ENCODE measurements at regions not wholly inside any gene's neighbourhood (a gene's known extent, or its start where the extent isn't known, plus 50 kb on each side); places are given as distances from the start of the nearest gene placed in this dataset.
"Not testable (repeated sequence)": the region's sequence is repeated elsewhere in the genome, so short reads cannot be mapped to it uniquely, and the experiment has no call there.

- DNase-seq (ENCODE audit: low read depth, low spot score) = no peak
- no peaks in the 10 kb centered on the region for H3K36me3 ChIP-seq (ENCODE audit: insufficient read depth, low read length)
- TF ChIP-seq POLR2AphosphoS5 (IDR thresholded peaks at IDR 0.05; ENCODE audit: borderline replicate concordance, low read depth, low read length) = no peak
- TF ChIP-seq FOXP2 (optimal IDR thresholded peaks at IDR 0.05; ENCODE audit: control extremely low read depth, extremely low read length, insufficient read depth) = no peak
- TF ChIP-seq EZH2 (IDR thresholded peaks at IDR 0.05) = no peak
- H3K27ac ChIP-seq = no peak overlapping the region
- no peak overlapping the region for H3K9ac ChIP-seq (ENCODE audit: insufficient read length)
- no peak overlapping the region for H3K4me3 ChIP-seq
- no peaks in the 10 kb centered on the region for H3K9me3 ChIP-seq (ENCODE audit: low read depth, low read length)
Observed at GRCh38 chr6:112606656-112607435, 259.7 kb downstream of the RFPL4B start.

- H3K9ac ChIP-seq (ENCODE audit: insufficient read length); H3K4me3 ChIP-seq; H3K9me3 ChIP-seq (ENCODE audit: low read depth, low read length); H3K36me3 ChIP-seq (ENCODE audit: insufficient read depth, low read length); DNase-seq (ENCODE audit: low read depth, low spot score); H3K27ac ChIP-seq: not testable (repeated sequence)
Observed at GRCh38 chr6:112608925-112609324, 261.8 kb downstream of the RFPL4B start.

GRCh38 chr6:112613410-112613809, 266.3 kb downstream of the RFPL4B start:
- Histone ChIP-seq H3K9me3 (ENCODE audit: low read depth, low read length) (no peaks in the 10 kb centered on the region), H3K4me3 (no peak overlapping the region), H3K36me3 (ENCODE audit: insufficient read depth, low read length) (no peaks in the 10 kb centered on the region), H3K9ac (ENCODE audit: insufficient read length) (no peak overlapping the region), H3K27ac (no peak overlapping the region)
- TF ChIP-seq POLR2AphosphoS5 (IDR thresholded peaks at IDR 0.05; ENCODE audit: borderline replicate concordance, low read depth, low read length) = no peak
- no peak for TF ChIP-seq EZH2 (IDR thresholded peaks at IDR 0.05)
- no peak for TF ChIP-seq FOXP2 (optimal IDR thresholded peaks at IDR 0.05; ENCODE audit: control extremely low read depth, extremely low read length, insufficient read depth)
- DNase-seq (ENCODE audit: low read depth, low spot score) = no peak

- Histone ChIP-seq H3K9ac (ENCODE audit: insufficient read length) (no peak overlapping the region), H3K4me3 (no peak overlapping the region), H3K9me3 (ENCODE audit: low read depth, low read length) (no peaks in the 10 kb centered on the region), H3K36me3 (ENCODE audit: insufficient read depth, low read length) (no peaks in the 10 kb centered on the region), H3K27ac (no peak overlapping the region)
- TF ChIP-seq EZH2 (IDR thresholded peaks at IDR 0.05) (no peak), FOXP2 (optimal IDR thresholded peaks at IDR 0.05; ENCODE audit: control extremely low read depth, extremely low read length, insufficient read depth) (no peak), POLR2AphosphoS5 (IDR thresholded peaks at IDR 0.05; ENCODE audit: borderline replicate concordance, low read depth, low read length) (no peak)
- DNase-seq (ENCODE audit: low read depth, low spot score) = no peak
Observed at GRCh38 chr6:112618849-112619248, 271.7 kb downstream of the RFPL4B start.

GRCh38 chr6:112620812-112621569, 273.9 kb downstream of the RFPL4B start:
- DNase-seq (ENCODE audit: low read depth, low spot score) = no peak
- TF ChIP-seq EZH2 (IDR thresholded peaks at IDR 0.05) (no peak), POLR2AphosphoS5 (IDR thresholded peaks at IDR 0.05; ENCODE audit: borderline replicate concordance, low read depth, low read length) (no peak), FOXP2 (optimal IDR thresholded peaks at IDR 0.05; ENCODE audit: control extremely low read depth, extremely low read length, insufficient read depth) (no peak)
- H3K9ac ChIP-seq (ENCODE audit: insufficient read length) = no peak overlapping the region
- H3K36me3 ChIP-seq (ENCODE audit: insufficient read depth, low read length) = no peaks in the 10 kb centered on the region
- H3K9me3 ChIP-seq (ENCODE audit: low read depth, low read length) = no peaks in the 10 kb centered on the region
- no peak overlapping the region for H3K27ac ChIP-seq
- H3K4me3 ChIP-seq = no peak overlapping the region

GRCh38 chr6:112622036-112622435, 274.9 kb downstream of the RFPL4B start:
- Histone ChIP-seq H3K9me3 (ENCODE audit: low read depth, low read length) (no peaks in the 10 kb centered on the region), H3K27ac (peak overlapping the region; percentile 26; the same call in 1 of the 2 replicates), H3K36me3 (ENCODE audit: insufficient read depth, low read length) (no peaks in the 10 kb centered on the region), H3K9ac (ENCODE audit: insufficient read length) (no peak overlapping the region), H3K4me3 (no peak overlapping the region)
- DNase-seq (ENCODE audit: low read depth, low spot score) = no peak
- TF ChIP-seq POLR2AphosphoS5 (IDR thresholded peaks at IDR 0.05; ENCODE audit: borderline replicate concordance, low read depth, low read length) (no peak), FOXP2 (optimal IDR thresholded peaks at IDR 0.05; ENCODE audit: control extremely low read depth, extremely low read length, insufficient read depth) (no peak), EZH2 (IDR thresholded peaks at IDR 0.05) (no peak)

- H3K9ac ChIP-seq (ENCODE audit: insufficient read length) = no peak overlapping the region
- TF ChIP-seq POLR2AphosphoS5 (IDR thresholded peaks at IDR 0.05; ENCODE audit: borderline replicate concordance, low read depth, low read length) = no peak
- no peak for TF ChIP-seq FOXP2 (optimal IDR thresholded peaks at IDR 0.05; ENCODE audit: control extremely low read depth, extremely low read length, insufficient read depth)
- TF ChIP-seq EZH2 (IDR thresholded peaks at IDR 0.05) = no peak
- H3K27ac ChIP-seq = no peak overlapping the region
- DNase-seq (ENCODE audit: low read depth, low spot score) = no peak
- H3K36me3 ChIP-seq (ENCODE audit: insufficient read depth, low read length) = no peaks in the 10 kb centered on the region
- H3K9me3 ChIP-seq (ENCODE audit: low read depth, low read length) = no peaks in the 10 kb centered on the region
- H3K4me3 ChIP-seq = no peak overlapping the region
Observed at GRCh38 chr6:112626468-112627082, 279.4 kb downstream of the RFPL4B start.

GRCh38 chr6:112634376-112634775, 287.2 kb downstream of the RFPL4B start:
- Histone ChIP-seq H3K27ac (no peak overlapping the region), H3K9me3 (ENCODE audit: low read depth, low read length) (no peaks in the 10 kb centered on the region), H3K4me3 (no peak overlapping the region), H3K36me3 (ENCODE audit: insufficient read depth, low read length) (no peaks in the 10 kb centered on the region), H3K9ac (ENCODE audit: insufficient read length) (no peak overlapping the region)
- DNase-seq (ENCODE audit: low read depth, low spot score) = no peak
- TF ChIP-seq EZH2 (IDR thresholded peaks at IDR 0.05) (no peak), FOXP2 (optimal IDR thresholded peaks at IDR 0.05; ENCODE audit: control extremely low read depth, extremely low read length, insufficient read depth) (no peak), POLR2AphosphoS5 (IDR thresholded peaks at IDR 0.05; ENCODE audit: borderline replicate concordance, low read depth, low read length) (no peak)

Measured in SK-N-MC (cell line).